ENCODE measurements at regions not wholly inside any gene's neighbourhood (a gene's known extent, or its start where the extent isn't known, plus 50 kb on each side); places are given as distances from the start of the nearest gene placed in this dataset.

GRCh38 chr5:162990856-162991497, 446.4 kb upstream of the CCNG1 start:
- dilution Hi-C loops (cut with HindIII; ENCODE audit: low sequenced_read_pairs, unreplicated experiment), result no loop called here

More at GRCh38 chr5:162990856-162991497, 446.4 kb upstream of the CCNG1 start:
- Histone ChIP-seq H3K27me3 (ENCODE audit: control insufficient read depth, insufficient read depth, low read length) (no peaks in the 10 kb centered on the region), H4K91ac (ENCODE audit: insufficient read depth, low read depth, low read length) (no peak overlapping the region), H2BK120ac (ENCODE audit: low read depth, low read length) (no peak overlapping the region), H3K14ac (replicated peaks; ENCODE audit: low read depth, low read length) (no peak overlapping the region), H3K36me3 (ENCODE audit: control insufficient read depth, insufficient read depth, low read length) (no peaks in the 10 kb centered on the region), H3K9ac (ENCODE audit: low read depth, low read length) (no peak overlapping the region), H2BK5ac (ENCODE audit: low read depth, low read length, poor library complexity, severe bottlenecking) (no peak overlapping the region), H3K9me1 (ENCODE audit: insufficient read depth, low read length) (no peaks in the 10 kb centered on the region), H3K4me3 (ENCODE audit: insufficient read depth, low read depth, low read length) (no peak overlapping the region), H3K4me2 (ENCODE audit: low read depth, low read length) (no peak overlapping the region), H2AK9ac (replicated peaks; ENCODE audit: low read depth, low read length, poor library complexity) (no peak overlapping the region), H3K56ac (ENCODE audit: extremely low read depth, insufficient read depth, low read length) (no peak overlapping the region), H3K79me1 (ENCODE audit: low read depth in 1 of 2, low read length in 2 of 2) (no peaks in the 10 kb centered on the region), H3K4me1 (ENCODE audit: control insufficient read depth, insufficient read depth, low read length) (no peaks in the 10 kb centered on the region), H3K18ac (ENCODE audit: low read depth, low read length) (no peak overlapping the region), H3K9me3 (ENCODE audit: control insufficient read depth, insufficient read depth, low read length) (peaks cover 7% of the 10 kb centered on the region; the same call in 1 of the 2 replicates), H4K20me1 (ENCODE audit: insufficient read depth, low read length) (no peaks in the 10 kb centered on the region), H2AFZ (replicated peaks; ENCODE audit: low read length, poor library complexity) (no peak overlapping the region), H2AK5ac (ENCODE audit: low read depth, low read length) (no peak overlapping the region), H3K23ac (ENCODE audit: low read depth, low read length) (no peak overlapping the region), H4K5ac (ENCODE audit: low read depth, low read length) (no peak overlapping the region), H2BK15ac (ENCODE audit: low read depth, low read length) (no peak overlapping the region), H2BK20ac (ENCODE audit: low read depth, low read length) (no peak overlapping the region), H3K4ac (ENCODE audit: low read depth, low read length) (no peak overlapping the region), H3K27ac (ENCODE audit: insufficient read depth, low read length) (no peak overlapping the region), H4K8ac (ENCODE audit: low read depth in 2 of 2, low read length in 2 of 2) (no peak overlapping the region)
- POLR2A ChIA-PET (ENCODE audit: unreplicated experiment), result no interaction called here
- in situ Hi-C loops (cut with MboI; ENCODE audit: low sequenced_read_pairs), result no loop called here
- BruUV-seq (replicated peaks), result no TSS peak
- no CpG with 5 or more reads among the region's 2 CpGs for WGBS, 2 experiments (ENCODE audit: extremely low coverage in 2 of 2, insufficient read length in 1 of 2)
- TF ChIP-seq RAD21 (IDR thresholded peaks at IDR 0.05; ENCODE audit: low read length), result no peak
- TF ChIP-seq BHLHE40 (IDR thresholded peaks at IDR 0.05; ENCODE audit: low read depth, low read length), result no peak
- TF ChIP-seq CHD1 (IDR thresholded peaks at IDR 0.05; ENCODE audit: low read depth, low read length), result no peak
- no peak for TF ChIP-seq RFX5 (IDR thresholded peaks at IDR 0.05; ENCODE audit: low read depth, low read length)
- TF ChIP-seq MXI1 (IDR thresholded peaks at IDR 0.05; ENCODE audit: borderline replicate concordance, low read depth, low read length), result no peak
- TF ChIP-seq MAZ (IDR thresholded peaks at IDR 0.05; ENCODE audit: borderline replicate concordance, low read depth, low read length), result no peak
- no peak for TF ChIP-seq NFE2L2 (IDR thresholded peaks at IDR 0.05; ENCODE audit: low read depth, low read length)
- no peak for TF ChIP-seq CEBPB (IDR thresholded peaks at IDR 0.05; ENCODE audit: low read depth, low read length)
- no peak for TF ChIP-seq SMC3 (IDR thresholded peaks at IDR 0.05; ENCODE audit: low read depth, low read length)
- TF ChIP-seq CTCF (conservative IDR thresholded peaks at IDR 0.05; ENCODE audit: low read depth, low read length), result no peak
- intact Hi-C loops (cut with micrococcal nuclease), result no loop called here
- CTCF ChIA-PET, result no interaction called here
- DNase-seq (no peak), ATAC-seq (ENCODE audit: low read depth) (no peak)

Measured in IMR-90 (cell line).